Activated CD4-positive, alpha-beta T cell treated with anti-CD3 and anti-CD28 coated beads, Interleukin-2, amount 50 U/mL, for 1 hour (primary cell): ENCODE measurements at regions not wholly inside any gene's neighbourhood (a gene's known extent, or its start where the extent isn't known, plus 50 kb on each side); places are given as distances from the start of the nearest gene placed in this dataset.

Experiments
- DNase-seq: peaks from one replicate; pipeline ENCODE4 v3.0.0-alpha.2; 2020

GRCh38 chr18:67633939-67634338 is 117.4 kb upstream of the DSEL start:
- DNase-seq, result no peak

- no peak for DNase-seq
Observed at GRCh38 chr18:67621906-67622305, 105.4 kb upstream of the DSEL start.

GRCh38 chr18:67621049-67621713 is 104.7 kb upstream of the DSEL start:
- DNase-seq, result no peak

GRCh38 chr18:67618061-67618460 is 101.5 kb upstream of the DSEL start:
- no peak for DNase-seq

GRCh38 chr18:67615876-67616275 is 99.4 kb upstream of the DSEL start:
- no peak for DNase-seq

- DNase-seq, result no peak
Observed at GRCh38 chr18:67613731-67614130, 97.2 kb upstream of the DSEL start.

GRCh38 chr18:67612281-67612680 is 95.8 kb upstream of the DSEL start:
- no peak for DNase-seq

- DNase-seq, result no peak
Observed at GRCh38 chr18:67608615-67609273, 92.2 kb upstream of the DSEL start.

GRCh38 chr18:67608191-67608590 is 91.7 kb upstream of the DSEL start:
- DNase-seq, result no peak

- DNase-seq, result no peak
Observed at GRCh38 chr18:67600181-67601180, 84.0 kb upstream of the DSEL start.

GRCh38 chr18:67599277-67599676 is 82.8 kb upstream of the DSEL start:
- no peak for DNase-seq

- DNase-seq, result no peak
Observed at GRCh38 chr18:67597759-67598158, 81.2 kb upstream of the DSEL start.

GRCh38 chr18:67596003-67596402 is 79.5 kb upstream of the DSEL start:
- no peak for DNase-seq

- no peak for DNase-seq
Observed at GRCh38 chr18:67590571-67591141, 74.1 kb upstream of the DSEL start.

- no peak for DNase-seq
Observed at GRCh38 chr18:67589325-67589724, 72.8 kb upstream of the DSEL start.

GRCh38 chr18:67586101-67586500 is 69.6 kb upstream of the DSEL start:
- no peak for DNase-seq

- no peak for DNase-seq
Observed at GRCh38 chr18:67583621-67584020, 67.1 kb upstream of the DSEL start.

- DNase-seq, result no peak
Observed at GRCh38 chr18:67582488-67582887, 66.0 kb upstream of the DSEL start.

GRCh38 chr18:67581178-67581577 is 64.7 kb upstream of the DSEL start:
- no peak for DNase-seq

GRCh38 chr18:67577386-67577785 is 60.9 kb upstream of the DSEL start:
- DNase-seq, result no peak

GRCh38 chr18:67574749-67575148 is 58.2 kb upstream of the DSEL start:
- no peak for DNase-seq

GRCh38 chr18:67568166-67568565 is 51.6 kb upstream of the DSEL start:
- DNase-seq, result no peak
